SK-MEL-5 (cell line): ENCODE measurements at regions not wholly inside any gene's neighbourhood (a gene's known extent, or its start where the extent isn't known, plus 50 kb on each side); places are given as distances from the start of the nearest gene placed in this dataset.

Experiments
- DNase-seq: peaks from one replicate; pipeline ENCODE4 v3.0.0-alpha.2; 2016; ENCODE audit warnings: low read depth, low spot score
- in situ Hi-C: cut with HindIII; loops from 2 replicates; pipeline ENCODE4 v1.10.0; 2016; ENCODE audit warnings: low sequenced_read_pairs, high pct_unique_total_duplicates, low pct_unique_long_range_greater_than_20kb

DNA sequence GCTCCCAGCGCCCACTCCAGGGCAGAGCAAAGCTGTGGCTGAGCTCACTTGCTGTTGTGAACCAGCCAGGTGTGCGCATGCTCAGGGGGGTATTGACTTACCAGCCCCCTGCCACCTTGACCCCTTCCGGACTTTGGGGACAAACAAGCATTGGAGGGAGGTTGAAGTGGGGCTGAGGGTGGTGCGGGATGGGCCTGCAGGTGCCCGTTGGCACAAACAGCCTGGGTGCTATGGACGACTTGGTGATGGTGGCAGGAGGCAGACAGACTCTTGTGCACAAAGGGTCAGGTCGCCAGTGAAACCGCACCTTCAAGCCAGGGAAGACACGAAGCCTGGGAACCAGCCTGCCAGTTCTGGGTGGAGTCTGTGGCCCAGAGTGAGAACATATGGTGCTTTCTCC is 858.5 kb upstream of the PTPRD start:
- in situ Hi-C loops = no loop called here
- no peak for DNase-seq

DNA sequence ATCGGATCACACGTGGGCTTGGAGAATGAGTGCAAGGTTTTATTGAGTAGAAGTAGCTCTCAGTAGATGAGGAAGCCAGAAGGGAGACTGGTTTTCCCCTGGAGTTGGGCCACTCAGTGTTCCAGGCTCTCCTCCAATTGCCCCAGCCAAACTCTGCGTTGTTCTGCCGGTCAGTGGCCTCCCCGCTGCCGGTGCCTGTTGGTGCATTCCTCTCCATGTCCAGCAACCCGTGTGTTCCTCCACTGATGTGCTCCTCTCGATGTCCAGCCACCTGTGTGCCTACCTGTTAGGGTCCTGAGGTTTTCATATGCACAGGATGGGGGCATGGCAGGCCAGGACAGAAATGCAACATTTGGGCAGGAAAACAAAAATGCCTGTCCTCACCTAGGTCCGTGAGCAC is 888.0 kb upstream of the PTPRD start:
- no peak for DNase-seq
- in situ Hi-C loops = no loop called here

- no peak for DNase-seq
- in situ Hi-C loops = no loop called here
Measured at GRCh38 chr9:11506980-11507379, 894.2 kb upstream of the PTPRD start.

- no peak for DNase-seq
Measured at GRCh38 chr9:11537566-11537965, 924.8 kb upstream of the PTPRD start.

DNA sequence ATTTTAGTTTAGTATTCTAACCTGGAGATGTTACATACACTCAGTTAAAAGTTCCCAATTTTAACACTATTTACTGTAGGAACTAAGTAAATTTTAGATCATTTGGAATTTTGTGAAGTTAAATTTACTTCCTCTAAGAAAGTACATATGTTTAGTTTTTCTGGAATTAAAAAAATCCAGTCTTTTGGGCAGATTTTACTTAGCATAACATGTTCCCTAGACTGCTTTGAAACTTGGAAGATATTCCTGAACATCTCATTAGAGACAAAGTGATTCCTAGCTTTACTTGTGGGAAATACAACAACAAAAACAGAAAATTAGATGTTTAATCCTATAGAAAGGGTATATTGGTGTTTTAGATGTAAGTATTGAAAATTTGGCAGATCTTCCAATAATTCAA is 930.0 kb upstream of the PTPRD start:
- in situ Hi-C loops = no loop called here
- DNase-seq = no peak

More at GRCh38 chr9:11537566-11537965, 924.8 kb upstream of the PTPRD start:
- in situ Hi-C loops = no loop called here

- in situ Hi-C loops = no loop called here
- no peak for DNase-seq
Measured at GRCh38 chr9:11546231-11546630, 933.4 kb upstream of the PTPRD start.

GRCh38 chr9:11549311-11549794 is 936.6 kb upstream of the PTPRD start:
- in situ Hi-C loops = no loop called here
- no peak for DNase-seq

- DNase-seq = peak; percentile 96
- in situ Hi-C loops = no loop called here
Measured at GRCh38 chr9:11551106-11551505, 938.3 kb upstream of the PTPRD start.

DNA sequence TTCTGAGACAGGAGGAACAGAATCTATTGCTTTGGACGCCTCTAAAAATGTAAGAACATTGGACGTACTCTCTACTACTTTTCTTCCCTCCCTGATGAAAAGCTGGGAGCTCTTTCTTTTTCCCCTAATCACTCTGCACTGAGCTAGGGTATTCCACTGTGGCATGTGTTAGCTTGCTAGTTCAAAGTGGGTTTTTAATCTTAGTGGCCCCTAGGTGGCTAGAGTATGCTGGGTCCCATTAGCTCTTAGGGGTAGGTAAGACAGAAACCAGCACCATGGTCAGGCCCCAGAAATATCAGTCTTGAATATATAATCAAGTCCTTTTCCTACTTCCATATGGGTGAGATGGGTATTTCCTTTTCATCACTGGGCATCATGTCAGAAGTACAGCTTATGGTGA is 945.2 kb upstream of the PTPRD start:
- in situ Hi-C loops = no loop called here
- DNase-seq = no peak

DNA sequence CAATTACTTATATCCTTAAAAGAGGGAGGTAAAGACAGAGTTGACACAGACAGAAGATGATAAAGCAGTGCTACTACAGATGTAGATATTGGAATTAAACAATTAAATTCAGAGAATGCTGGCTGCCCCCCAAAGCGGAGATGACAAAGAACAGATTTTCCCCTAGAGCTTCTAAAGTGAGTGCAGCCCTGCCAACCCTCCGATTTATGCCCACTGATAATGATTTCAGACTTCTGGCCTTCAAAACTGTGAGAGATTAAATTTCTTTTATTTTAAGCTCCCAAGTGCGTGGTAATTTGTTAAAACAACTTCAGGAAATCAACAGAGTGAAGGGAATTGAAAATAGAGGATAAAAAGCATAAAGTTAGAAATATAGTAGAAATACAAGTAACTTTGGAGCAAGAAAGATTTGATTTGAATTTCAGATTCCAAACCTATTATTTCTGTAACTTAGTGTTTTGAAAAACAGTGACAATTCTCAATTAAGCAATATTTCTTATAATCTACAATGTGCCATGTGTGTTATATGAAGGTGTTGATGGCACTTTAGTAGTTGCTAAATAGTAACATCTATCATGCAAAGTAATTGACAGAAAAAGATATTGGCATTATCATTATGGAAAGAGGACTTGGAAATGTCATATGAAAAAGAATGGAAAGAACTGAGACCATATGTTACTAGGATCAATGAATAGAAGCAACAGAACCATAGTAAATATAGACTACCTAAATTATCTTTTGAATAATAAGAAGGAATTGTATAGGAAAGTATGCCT is 946.4 kb upstream of the PTPRD start:
- no peak for DNase-seq
- in situ Hi-C loops = no loop called here

DNA sequence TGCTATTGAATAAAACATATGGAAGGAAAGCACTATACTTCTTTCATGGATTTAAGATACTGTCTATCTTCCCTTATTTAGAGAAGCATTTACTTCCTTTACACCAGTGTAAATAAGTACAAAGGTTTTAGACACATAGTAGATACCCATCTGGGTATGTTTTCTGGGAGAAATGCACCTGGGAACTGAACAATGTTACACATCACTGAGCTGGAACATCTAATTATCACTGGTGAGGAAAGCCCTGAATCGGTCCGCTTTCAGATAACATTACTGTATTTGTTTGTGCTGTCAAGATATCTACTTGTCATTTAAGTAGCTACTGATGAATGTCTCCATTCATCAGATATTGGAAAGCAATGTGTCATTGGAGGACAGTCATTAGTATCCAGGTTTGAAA is 964.7 kb upstream of the PTPRD start:
- DNase-seq = no peak
- in situ Hi-C loops = no loop called here

DNA sequence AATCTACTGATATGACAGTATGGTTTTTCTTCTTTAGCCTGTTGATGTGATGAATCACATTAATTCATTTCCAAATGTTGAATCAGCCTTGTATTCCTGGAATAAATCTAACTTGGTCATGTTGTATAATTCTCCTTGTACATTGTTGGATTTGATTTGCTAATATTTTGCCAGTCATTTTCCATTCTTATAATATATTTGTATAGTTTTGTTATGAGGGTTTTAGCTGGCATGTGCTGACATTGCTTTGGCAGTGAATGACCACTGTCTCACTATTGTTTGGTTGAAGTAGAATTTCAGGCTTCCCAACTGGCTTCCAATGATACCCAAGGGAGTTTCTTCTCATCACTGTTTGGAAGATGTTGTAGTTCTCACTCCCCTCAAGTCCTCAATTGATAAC is 983.0 kb upstream of the PTPRD start:
- no peak for DNase-seq

GRCh38 chr9:11618241-11618805 is 1005.5 kb upstream of the PTPRD start:
- no peak for DNase-seq
- in situ Hi-C loops = no loop called here

More for the DNA sequence above, 983.0 kb upstream of the PTPRD start:
- in situ Hi-C loops = no loop called here

DNA sequence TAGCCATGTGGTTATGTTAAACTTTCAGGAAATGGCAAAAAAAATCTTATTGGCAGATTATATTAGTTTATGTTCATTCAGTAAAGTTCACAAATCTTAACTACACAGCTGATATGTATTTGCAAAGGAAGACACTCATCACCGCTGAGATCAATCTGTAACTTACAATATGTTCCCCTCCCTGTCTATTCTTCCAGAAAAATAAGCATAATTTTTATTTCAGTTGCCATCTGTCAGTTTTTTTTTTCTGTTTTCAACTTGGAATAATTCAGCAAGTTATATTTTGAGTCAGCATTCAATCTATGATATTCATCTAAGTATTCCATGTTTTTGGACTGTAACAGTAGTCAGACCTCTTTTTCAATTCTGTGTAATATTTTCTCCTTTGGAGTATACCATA is 1019.9 kb upstream of the PTPRD start:
- DNase-seq = no peak
- in situ Hi-C loops = no loop called here

DNA sequence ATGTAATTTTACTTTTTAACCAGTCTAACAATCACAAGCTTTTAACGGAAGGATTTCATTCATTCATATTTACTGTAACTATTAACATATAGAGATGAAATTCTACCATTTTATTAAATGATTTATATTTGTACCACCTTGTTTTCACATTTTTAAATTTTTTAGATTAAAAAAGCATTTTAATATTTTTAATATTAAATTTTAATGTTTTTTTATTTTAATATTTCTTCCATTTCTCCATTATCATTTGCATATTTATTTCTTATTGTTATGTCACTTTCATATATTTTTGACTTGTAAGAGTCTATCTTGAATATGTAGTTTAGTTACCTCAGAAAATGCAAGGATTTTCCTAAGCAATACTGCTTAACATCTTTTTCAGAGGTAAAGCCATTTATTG is 1034.0 kb upstream of the PTPRD start:
- in situ Hi-C loops = no loop called here
- no peak for DNase-seq

DNA sequence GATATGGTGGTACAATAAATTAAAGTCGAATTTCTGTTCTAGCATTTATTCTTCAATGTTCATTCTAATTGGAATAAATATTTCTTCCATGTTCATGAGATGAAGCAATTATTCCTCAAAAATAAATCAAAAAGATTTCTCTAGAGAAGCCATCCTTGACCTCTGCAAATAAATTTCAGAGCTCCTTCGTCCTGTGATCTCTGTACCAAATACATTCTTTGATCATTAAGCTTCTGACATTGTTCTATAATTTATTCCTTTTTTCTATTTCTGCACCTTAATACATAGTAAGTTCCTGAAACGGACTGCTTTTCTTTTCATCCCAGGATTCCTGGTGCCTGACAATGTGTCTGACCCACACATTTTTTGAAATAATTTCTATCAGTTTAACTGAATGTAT is 1039.3 kb upstream of the TYRP1 start:
- in situ Hi-C loops = no loop called here
- DNase-seq = no peak

- no peak for DNase-seq
- in situ Hi-C loops = no loop called here
Measured at GRCh38 chr9:11663913-11664312, 1029.3 kb upstream of the TYRP1 start.

- in situ Hi-C loops = no loop called here
- DNase-seq = no peak
Measured at GRCh38 chr9:11676821-11677220, 1016.4 kb upstream of the TYRP1 start.

- in situ Hi-C loops = no loop called here
- no peak for DNase-seq
Measured at GRCh38 chr9:11686733-11687132, 1006.5 kb upstream of the TYRP1 start.
